GM06990 (cell line): ENCODE measurements at regions not wholly inside any gene's neighbourhood (a gene's known extent, or its start where the extent isn't known, plus 50 kb on each side); places are given as distances from the start of the nearest gene placed in this dataset.

Experiments used
- DNase-seq: peaks from one replicate; pipeline ENCODE4 v3.0.0-alpha.2; 2011; ENCODE audit not compliant: insufficient read length; ENCODE audit errors: extremely low read depth
- H3K27me3 ChIP-seq: replicated peaks from 2 replicates; pipeline ENCODE4 v1.6.0; 2011; ENCODE audit warnings: low read length; ENCODE audit not compliant: control insufficient read depth, insufficient read depth
- H3K36me3 ChIP-seq: 2 replicates; pipeline ENCODE4 v1.5.1; 2011; ENCODE audit warnings: low read length; ENCODE audit not compliant: control insufficient read depth, insufficient read depth
- H3K4me3 ChIP-seq: replicated peaks from 2 replicates; pipeline ENCODE4 v1.5.1; 2011; ENCODE audit warnings: low read depth, mild to moderate bottlenecking, control low read depth, low read length
- CTCF ChIP-seq: IDR thresholded peaks from 2 replicates; pipeline ENCODE4 v1.5.1; 2011; ENCODE audit warnings: low read length, control low read depth, mild to moderate bottlenecking, inconsistent platforms; ENCODE audit not compliant: insufficient read depth, poor library complexity, severe bottlenecking

GRCh38 chr13:39965309-39965708 lies 309.8 kb downstream of the COG6 start:
- Histone ChIP-seq H3K4me3 (no peak overlapping the region), H3K36me3 (no peaks in the 10 kb centered on the region), H3K27me3 (no peaks in the 10 kb centered on the region)
- DNase-seq = no peak
- TF ChIP-seq CTCF = no peak

- TF ChIP-seq CTCF = no peak
- no peaks in the 10 kb centered on the region for H3K27me3 ChIP-seq
- no peak overlapping the region for H3K4me3 ChIP-seq
- no peak for DNase-seq
- no peaks in the 10 kb centered on the region for H3K36me3 ChIP-seq
Observed at GRCh38 chr13:39967199-39967959, 311.9 kb downstream of the COG6 start.

- Histone ChIP-seq H3K4me3 (no peak overlapping the region), H3K27me3 (no peaks in the 10 kb centered on the region), H3K36me3 (no peaks in the 10 kb centered on the region)
- no peak for DNase-seq
- no peak for TF ChIP-seq CTCF
Observed at GRCh38 chr13:39968646-39969475, 313.4 kb downstream of the COG6 start.

- no peak for DNase-seq
- no peak for TF ChIP-seq CTCF
- H3K27me3 ChIP-seq = no peaks in the 10 kb centered on the region
- H3K4me3 ChIP-seq = no peak overlapping the region
- H3K36me3 ChIP-seq = no peaks in the 10 kb centered on the region
Observed at GRCh38 chr13:39970177-39970846, 314.9 kb downstream of the COG6 start.

- no peak for DNase-seq
- H3K36me3 ChIP-seq = no peaks in the 10 kb centered on the region
- no peak for TF ChIP-seq CTCF
- H3K4me3 ChIP-seq = no peak overlapping the region
- no peaks in the 10 kb centered on the region for H3K27me3 ChIP-seq
Observed at GRCh38 chr13:39971526-39971925, 316.1 kb downstream of the COG6 start.
